ENCODE measurements at regions not wholly inside any gene's neighbourhood (a gene's known extent, or its start where the extent isn't known, plus 50 kb on each side); places are given as distances from the start of the nearest gene placed in this dataset.

DNA sequence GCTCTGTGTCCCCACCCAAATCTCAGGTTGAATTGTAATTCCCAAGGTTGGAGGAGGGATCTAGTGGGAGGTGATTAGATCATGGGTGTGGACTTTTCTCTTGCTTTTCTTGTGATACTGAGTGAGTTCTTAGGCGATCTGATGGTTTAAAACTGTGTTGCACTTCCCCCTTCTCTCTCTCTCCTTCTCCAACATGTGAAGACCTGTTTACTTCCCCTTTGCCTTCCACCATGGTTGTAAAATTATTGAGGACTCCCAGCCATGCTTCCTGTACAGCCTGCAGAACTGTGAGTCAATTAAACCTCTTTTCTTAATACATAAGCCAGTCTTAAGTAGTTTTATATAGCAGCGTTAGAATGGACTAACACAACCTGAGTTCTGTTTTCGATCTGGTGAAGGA, 738.2 kb downstream of the ARAP2 start:
- no peak for DNase-seq

DNA sequence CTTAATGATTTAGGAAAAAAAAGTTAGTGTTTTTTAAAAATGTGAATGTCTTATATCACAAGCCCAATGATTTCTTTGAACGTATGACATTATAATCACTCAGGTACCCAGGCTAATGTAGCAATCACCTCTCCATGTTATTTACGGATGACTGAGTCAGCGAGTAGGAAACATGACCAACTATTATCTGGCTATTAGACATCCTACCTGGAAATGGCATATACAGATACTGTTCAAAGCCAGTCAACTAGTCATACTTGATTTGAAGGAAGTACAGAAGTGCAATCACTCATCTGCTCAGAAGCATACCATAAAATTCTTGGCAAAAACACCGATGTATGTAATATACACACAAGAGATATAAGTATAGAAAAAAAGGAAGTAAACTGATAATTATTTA, 732.5 kb downstream of the ARAP2 start:
- DNase-seq: no peak

DNA sequence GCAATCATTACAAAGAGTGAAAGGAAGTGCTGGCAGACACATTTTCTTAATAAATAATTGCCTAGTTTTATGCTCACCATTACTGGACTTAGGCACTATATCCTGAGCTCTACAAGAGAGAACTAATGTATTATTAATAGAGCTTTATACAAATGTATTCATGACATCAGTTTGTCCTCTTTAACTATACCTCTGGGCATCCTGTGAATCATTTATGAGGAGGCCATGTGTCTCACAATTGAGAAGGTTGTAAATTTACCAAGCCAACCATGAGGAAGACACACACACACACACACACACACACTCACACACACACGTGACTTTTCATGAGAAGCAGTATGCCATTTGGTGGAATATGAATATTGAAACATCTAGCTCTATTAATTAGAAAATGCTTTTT, 728.2 kb downstream of the ARAP2 start:
- no peak for DNase-seq

DNA sequence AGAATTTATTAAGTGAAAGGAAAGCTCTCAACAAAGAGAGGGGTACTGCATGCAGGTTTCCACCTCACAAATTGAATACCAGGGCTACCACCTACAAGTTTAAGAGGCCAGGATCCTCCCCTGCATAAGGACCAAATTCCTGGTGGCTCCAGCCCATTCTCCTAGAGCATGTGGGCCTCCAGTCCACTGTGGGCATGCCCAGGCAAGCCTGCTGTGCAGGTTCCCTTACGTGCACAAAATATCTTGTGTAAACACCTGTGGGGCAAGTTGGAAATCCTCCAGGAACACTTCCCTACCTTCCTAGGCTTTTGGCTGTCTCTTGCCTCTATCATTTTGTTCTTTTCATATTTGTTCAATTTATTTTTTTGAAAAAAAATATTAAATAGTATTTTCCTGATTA, 724.3 kb downstream of the ARAP2 start:
- no peak for DNase-seq

DNA sequence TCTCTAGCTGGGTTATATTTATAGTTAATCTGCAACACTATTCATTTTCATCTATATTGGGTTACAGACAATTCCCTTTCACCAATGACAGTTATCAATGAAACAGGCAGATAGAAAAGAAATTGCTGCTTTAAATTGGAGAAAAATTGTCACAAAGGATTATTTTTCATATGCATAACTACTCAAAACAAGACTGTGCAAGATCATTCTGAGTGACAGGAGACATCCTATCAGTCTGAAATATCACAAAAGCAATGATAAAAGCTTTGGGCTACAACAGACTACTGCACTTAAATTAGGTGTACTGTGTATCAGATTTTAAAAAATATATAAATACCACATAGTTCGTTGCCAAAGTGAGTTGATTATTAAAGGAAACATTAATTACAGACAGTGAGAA, 722.6 kb downstream of the ARAP2 start:
- no peak for DNase-seq

DNA sequence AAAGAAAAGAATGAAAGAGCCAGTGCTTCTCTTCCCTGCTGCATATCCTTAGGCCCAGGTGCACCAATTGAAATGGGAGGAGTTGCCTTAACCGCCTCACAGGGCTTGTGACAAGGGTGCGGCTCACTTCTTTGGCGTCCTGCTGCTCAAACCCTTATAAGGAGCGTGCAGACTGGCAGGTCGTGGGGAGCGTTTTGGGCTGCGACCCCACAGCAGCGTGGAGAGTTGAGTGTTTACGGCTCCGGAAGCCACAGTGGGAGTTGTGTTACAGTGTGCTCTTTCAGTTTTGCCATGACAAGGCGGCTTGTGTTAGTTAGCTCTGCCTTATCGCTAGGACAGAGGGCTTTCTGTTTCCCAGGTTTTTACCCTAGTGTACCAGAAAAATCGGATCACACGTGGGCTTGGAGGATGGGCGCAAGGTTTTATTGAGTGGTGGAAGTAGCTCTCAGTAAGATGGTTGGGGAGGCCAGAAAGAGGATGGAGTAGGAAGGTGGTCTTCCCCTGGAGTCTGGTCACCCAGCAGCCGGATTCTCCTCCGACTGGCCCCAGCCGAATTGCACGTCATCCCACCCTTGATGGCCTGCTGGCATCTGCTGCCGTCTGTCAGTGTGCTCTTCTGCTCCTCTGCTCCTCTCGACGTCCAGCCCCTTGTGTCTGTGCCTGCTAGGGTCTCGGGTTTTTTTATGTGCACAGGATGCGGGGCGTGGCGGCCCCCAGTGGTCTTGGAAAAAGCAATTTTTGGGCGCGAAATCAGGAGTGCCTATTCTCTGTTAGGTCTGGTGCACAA, 718.9 kb downstream of the ARAP2 start:
- DNase-seq: no peak

DNA sequence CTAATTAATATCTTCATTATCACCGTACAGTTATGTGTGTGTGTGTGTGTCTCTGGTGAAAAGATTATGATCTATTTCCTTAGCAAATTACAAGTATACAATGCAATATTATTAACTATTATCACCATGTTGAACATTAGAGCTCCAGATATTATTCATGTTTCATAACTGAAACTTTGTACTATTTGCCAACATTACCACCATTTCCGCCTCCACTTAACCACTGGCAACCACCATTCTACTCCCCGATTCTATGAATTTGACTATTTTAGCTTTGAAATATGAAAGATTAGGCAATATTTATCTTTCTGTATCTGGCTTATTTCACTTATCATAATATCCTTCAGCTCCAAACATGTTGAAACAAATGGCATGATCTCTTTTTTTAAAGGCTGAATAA, 717.9 kb downstream of the ARAP2 start:
- no peak for DNase-seq

DNA sequence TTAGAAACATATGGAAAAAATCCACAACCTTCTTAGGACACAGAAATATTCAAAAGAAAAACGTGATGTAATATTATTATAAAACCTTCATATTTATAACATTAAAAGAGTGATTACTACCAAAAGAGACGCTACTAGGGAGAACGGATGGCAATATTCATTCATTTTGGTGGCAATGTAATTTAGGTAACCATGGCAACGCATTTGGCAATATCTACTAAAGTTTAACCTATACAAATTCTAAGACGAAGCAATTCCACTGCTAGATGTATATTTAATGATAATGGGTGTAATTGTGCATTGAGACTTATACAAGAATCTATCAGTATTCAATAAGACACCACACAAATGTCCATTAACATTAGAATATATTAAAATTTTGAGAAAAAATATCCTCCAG, 709.4 kb downstream of the ARAP2 start:
- no peak for DNase-seq

DNA sequence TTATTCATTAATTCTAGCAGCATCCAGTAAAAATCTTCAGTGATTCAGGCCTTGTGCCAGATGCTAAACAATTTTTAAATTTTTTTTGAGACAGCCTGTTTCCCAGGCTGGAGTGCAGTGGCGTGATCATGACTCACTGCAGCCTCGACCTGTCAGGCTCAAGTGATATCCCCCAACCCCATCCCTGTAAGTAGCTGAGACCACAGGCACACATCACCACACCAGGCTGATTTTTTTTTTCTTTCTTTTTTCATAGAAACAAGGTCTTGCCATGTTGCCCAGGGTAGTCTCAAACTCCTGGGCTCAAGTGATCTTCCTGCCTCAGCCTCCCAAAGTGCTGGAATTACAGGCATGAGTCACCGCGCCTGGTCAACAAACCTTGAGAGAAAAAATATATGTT, 705.5 kb downstream of the ARAP2 start:
- no peak for DNase-seq

DNA sequence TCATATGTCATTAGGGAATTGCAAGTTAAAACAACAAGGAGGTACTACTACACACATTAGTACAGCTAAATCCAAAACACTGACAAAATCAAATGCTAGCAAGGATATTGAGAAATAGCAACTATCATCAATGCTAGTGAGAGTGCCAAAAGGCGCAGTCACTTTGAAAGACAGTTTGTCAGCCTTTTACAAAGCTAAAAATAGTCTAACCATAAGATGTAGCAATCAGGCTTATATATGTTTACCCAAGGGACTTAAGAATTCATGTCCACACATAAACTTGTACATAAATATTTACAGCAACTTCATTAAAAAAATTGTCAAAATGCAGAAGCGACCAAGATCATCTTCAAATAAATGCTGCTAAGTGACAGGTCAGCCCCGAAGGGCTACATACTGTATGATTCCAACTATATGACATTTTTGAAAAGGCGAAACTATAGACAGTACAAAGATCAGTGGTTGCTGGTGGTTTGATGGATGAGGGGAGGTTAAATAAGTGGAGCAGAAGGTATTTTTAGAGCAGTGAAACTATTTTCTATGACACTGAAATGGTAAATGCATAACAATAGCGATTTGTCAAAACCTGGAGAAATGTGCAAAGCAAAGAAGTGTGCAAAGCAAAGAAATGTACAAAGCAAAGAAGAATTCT, 704.8 kb downstream of the ARAP2 start:
- no peak for DNase-seq

DNA sequence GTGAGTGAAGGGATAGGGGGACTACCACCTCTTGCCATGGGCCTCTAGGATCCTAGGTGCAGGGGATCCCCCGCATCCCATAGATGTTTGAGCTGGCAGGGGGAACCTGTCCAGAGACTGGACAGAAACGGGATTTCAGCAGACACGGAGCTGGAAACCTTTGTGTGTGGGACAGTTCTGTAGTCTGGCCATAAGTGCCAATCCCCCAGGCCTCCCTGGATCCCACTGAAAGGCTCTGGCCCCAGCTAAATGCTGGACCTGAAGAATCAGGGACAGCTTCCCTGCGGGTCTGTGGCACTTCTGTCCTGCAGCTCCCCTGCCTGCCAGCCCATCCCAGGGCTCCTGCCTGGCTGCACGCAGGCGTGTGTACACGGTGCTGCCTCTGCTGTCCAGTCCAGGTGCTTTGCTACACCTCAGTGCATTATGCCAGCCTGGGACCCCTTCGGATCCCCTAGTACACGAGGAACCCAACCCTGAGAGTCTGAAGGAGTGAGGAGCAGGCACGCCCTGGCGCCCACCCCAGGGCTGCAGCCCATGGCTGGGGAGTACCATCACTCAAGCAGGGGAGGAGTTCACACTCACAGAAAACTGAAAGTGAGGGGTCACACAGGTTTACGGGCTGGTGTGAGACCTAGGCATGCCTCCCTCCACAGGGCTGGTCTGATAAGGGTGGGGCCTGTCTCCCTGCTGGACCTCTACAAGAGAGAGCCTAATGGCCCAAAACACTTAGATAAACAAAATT, 703.0 kb downstream of the ARAP2 start:
- DNase-seq: no peak

DNA sequence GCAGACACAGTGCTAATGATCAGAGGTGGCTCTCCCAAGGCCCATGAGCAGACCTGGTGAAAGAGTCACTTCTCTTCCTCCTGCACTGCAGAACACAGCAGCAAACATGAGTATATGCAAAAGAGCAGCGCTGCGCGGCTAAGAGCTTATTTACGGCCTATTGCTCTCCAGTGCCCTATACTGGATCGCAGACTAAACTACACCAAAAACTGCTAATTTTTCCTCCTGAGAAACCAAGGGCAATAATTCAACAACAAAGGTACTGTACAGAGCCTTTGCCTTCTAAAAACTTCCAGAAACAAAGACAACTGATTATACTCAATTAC, 702.5 kb downstream of the ARAP2 start:
- DNase-seq: no peak

DNA sequence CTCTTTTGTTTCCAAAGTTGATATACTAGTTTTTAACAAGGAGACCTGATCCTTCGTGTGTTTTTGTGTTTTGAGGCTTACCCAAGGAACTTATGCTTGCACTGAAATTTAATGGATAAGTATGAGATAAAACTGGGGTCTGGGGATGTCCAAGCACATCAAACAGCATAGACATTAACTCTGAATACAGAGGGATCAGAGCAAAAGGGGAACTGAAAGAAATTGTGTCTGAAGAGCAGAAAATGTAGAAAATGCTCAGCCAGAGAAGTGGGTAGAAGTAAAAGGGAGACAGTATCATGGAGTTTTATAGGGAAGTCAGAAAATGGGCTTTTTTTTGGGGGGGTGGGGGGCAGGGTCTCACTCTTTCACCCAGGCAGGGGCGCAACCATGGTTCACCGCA, 695.4 kb downstream of the ARAP2 start:
- no peak for DNase-seq

DNA sequence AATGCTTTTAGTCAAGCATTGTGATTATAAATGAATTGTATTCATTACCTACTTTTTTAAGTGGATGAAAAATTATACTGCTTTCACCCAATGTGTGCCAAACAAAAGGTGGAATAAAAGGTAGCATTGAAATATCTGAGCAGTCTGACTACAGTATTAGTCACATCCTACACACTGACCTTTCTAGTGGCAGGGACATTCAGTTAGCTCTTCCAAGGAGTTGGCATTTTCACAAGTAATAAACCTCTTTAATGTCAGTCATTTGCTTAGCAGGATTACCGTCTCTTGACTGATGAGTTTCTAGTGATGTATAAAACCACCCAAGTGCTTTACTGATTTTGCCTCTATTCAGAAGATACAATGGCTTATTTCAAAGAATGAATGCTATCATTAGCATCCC, 687.9 kb downstream of the ARAP2 start:
- no peak for DNase-seq

DNA sequence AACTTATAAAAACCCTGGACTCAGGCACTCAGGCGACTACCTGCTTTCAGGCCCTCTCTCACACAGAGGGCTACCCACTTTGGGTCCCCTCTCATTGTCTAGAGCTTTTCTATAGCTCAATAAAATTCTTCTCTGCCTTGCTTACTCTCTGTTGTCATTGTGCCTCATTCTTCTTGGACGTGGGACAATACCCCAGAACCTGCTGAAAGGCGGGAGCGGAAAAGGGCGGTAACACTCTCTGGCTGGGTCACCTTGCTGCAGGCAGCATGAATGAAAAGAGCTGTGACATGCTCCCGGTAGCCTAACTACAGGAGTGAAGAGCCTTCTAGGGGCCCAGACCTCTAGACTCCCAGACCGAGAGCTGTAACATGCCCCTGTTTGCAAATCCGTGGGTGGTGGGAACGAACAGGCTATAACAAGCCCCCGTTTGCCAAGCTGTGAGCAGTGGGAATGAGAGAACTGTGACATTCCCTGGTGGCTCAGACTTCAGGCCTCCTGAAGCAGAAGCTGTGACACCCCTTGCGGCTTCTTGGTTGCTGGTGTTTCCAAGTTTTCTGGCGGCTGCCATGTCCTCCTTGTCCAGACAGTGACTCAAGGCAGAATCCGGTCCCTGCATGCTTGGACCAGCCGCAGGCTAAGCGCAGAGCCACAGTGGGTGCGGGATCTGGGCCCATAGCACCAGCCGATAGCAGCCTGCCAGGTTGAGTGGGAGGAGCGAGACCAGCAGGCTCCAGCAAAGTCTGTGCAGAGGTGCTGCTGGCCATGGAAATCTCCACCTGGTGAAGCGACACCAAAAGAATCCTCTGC, 684.6 kb downstream of the ARAP2 start:
- DNase-seq: no peak

DNA sequence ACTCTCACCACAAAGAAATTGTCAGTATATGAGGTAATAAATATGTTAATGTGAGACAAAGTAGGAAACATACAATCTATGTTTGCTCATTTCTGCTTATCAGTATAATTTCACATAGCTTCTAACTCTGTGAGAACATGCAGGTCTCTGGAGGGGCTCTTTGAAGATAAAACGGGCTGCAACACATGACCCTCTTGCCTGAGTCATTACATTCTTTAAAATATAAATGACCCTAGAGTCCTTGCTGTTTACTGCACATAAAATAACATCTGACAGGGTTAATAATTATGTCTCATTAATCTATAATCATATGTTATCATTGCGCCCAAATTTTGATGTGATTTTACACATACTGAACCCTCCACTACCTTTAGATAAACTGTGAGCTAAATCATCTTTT, 681.5 kb downstream of the ARAP2 start:
- no peak for DNase-seq

DNA sequence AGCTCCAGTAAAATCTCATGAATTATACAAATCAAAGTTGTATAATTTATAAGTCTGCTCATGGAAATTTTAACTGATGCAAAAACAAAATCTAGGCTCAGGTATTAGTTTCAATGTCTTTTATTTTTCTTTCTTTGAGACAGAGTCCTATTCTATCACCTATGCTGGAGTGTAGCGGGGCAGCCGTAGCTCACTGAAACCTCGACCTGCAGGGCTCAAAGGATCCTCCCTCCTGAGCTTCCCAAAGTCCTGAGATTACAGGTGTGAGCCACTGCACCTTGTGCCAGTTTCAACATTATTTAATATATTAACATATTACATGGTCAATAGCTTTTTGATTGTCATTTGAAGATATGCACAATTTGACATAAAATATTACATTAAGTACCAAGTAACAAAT, 678.7 kb downstream of the ARAP2 start:
- DNase-seq: no peak

DNA sequence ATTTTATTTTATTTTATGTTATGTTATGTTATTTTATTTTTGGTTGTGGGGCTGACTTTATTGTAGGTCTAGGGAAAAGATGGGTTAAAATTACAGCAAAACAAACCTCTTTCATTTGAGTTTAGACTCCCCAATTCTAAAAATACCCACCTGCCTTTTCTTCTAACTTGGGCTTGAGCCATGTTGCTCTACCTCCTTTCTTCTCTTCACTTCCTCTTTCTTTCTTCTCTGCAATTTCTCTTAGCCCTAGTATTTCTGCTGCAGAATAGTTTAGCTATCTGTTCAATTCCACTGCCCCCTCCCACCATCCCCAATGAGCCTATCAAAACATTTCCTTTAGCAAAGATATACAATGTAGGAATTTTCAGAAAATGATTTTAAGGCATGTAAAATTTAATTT, 653.3 kb downstream of the ARAP2 start:
- DNase-seq: no peak

DNA sequence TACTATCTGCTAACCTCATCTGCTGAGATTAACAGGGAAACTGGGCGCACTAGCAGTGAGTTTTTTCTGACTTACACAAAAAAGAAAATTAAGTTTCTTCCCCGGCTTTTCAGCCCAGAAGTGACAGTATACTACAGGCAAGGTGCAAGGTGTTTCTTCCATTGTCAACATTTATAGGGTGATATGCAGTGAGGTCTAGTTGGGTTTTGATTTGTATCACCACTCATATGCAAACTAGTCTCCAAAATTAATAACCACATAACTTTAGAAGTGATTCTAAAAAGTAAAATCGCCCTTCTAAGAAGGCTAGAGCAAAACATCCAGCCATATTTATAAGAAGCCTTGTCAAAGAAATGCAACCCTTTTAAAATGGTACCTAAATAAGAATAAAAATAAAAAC, 640.1 kb downstream of the ARAP2 start:
- no peak for DNase-seq

DNA sequence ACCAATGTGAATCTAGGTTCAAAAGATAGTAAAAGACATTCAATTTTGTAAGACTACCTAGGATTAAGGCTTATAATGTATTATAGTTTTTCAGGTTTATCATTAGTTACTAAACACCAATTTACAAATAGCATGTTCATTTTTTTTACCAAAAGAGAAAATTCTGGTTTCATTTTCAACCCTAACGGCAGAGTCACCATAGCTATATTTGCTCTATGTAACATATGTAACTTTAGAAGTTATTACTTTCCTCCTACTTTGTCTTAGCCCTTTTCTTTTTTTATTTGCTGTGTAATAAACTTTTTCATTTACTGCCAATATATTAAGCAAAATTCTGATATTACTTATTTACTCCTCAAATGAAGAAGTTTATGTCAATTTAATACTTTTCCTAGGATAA, 639.6 kb downstream of the ARAP2 start:
- DNase-seq: no peak

DNA sequence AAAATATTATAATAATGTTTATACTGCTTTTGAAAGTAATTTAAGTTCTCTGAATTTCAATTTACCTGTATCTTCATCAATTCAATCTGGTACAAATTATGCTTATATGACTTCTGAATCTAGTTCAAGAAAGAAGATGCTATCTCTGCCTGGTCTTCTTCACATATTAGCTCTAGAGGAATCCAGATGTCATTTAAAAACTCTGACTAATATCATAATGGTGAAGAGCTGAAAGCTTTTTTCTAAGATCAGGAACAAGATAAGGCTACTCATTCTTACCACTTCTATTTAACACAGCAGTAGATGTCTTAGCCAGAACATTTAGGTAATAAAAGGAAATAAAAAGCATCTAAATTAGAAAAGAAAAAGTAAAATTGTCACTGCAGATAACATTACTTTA, 636.1 kb downstream of the ARAP2 start:
- DNase-seq: no peak

DNA sequence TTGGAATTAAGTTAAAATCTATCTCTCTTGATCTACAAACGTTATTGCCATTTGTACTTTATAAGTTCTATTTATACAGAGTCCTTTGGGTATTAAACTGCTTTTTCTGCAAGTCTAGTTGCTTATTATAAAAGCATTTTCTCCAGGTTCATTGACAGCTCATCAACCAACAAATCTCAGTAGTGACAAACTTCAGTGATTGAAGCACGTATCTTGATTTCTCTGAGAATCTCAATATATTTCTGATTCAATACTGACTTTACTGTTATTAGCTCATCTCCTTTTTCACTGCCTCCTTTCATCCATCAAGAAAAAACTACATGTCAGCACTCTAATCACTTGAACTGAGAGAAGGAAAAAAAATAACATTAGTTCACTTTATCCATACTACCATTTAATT, 630.2 kb downstream of the ARAP2 start:
- DNase-seq: no peak

DNA sequence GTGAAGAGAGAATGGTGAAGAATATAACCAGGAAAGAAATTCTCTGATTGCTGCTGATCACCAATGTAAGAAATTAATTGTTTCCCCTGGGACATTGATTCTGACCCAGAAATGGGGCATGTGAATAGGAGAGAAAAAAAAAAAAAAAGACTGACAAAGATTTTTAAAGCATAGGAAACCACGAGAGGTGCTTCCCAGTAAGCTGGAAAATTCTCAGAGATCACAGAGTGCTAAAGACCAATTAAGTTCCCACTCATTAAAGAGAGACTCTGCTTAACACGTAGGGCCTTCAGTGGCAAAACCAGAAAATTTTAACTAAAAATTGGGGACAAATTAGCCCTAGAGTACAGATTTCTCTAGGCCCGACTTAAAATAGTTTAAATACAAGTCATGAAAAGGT, 604.4 kb downstream of the ARAP2 start:
- DNase-seq: no peak

DNA sequence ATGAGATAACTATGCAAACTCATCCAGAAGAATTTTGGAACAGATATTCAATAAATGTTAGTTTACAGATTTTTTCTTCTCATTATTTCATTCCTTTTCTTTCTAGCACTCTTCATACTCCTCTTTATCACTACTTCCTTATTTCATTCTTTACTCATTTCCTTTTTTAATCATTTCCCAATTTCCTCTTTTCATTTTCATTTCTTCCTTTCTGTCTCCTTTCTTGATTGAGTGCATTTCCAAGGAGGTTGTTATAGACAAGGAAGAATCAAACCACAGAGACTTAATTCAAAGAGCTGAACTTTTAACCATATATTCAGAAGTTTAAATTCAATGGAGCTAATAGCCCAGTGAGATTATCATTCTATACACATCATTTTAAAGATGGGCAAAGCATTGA, 600.7 kb downstream of the ARAP2 start:
- DNase-seq: no peak

Measured in right hindlimb (tissue), 1 donor.